IMR-90 (cell line): ENCODE measurements at regions not wholly inside any gene's neighbourhood (a gene's known extent, or its start where the extent isn't known, plus 50 kb on each side); places are given as distances from the start of the nearest gene placed in this dataset.

Experiments
- ATAC-seq: fragments of 200-7000 bp; cut with Tn5 transposase; 2 replicates; pipeline ENCODE4 v1.9.1; 2020; ENCODE audit warnings: low read depth, mild to moderate bottlenecking, moderate library complexity
- BruUV-seq: library from RNA; stranded (reverse); fragments of 400-500 nt; replicated peaks from 2 replicates; lab custom pipeline; 2021; lab: Mats Ljungman, UMichigan
- CTCF ChIA-PET: fragments of 300-600 bp; formaldehyde crosslinking; extraction: SDS; loops from one replicate; lab custom pipeline; 2021; ENCODE audit warnings: antibody characterized with exemption; lab: Yijun Ruan, JAX
- POLR2A ChIA-PET: fragments of 300-600 bp; sonication (Branson Sonifier 250); formaldehyde crosslinking; loops from one replicate; lab custom pipeline; 2022; ENCODE audit warnings: antibody characterized with exemption; ENCODE audit not compliant: unreplicated experiment; lab: Charles Lee
- DNase-seq: peaks from one replicate; pipeline ENCODE4 v3.0.0; 2013
- H2AFZ ChIP-seq: replicated peaks from 2 replicates; pipeline ENCODE3; 2013; ENCODE audit warnings: low read length, mild to moderate bottlenecking; ENCODE audit not compliant: poor library complexity
- H2AK5ac ChIP-seq: 2 replicates; pipeline ENCODE4 v1.6.1; 2013; ENCODE audit warnings: low read depth, low read length, inconsistent platforms
- H2AK9ac ChIP-seq: replicated peaks from 2 replicates; pipeline ENCODE3; 2013; ENCODE audit warnings: mild to moderate bottlenecking, low read depth, low read length, moderate library complexity; ENCODE audit not compliant: poor library complexity
- H2BK120ac ChIP-seq: 2 replicates; pipeline ENCODE4 v1.6.1; 2013; ENCODE audit warnings: low read depth, low read length, inconsistent platforms
- H2BK15ac ChIP-seq: 3 replicates; pipeline ENCODE4 v1.6.1; 2013; ENCODE audit warnings: low read depth, low read length, inconsistent platforms
- H2BK20ac ChIP-seq: 2 replicates; pipeline ENCODE4 v1.6.1; 2013; ENCODE audit warnings: low read depth, mild to moderate bottlenecking, inconsistent platforms, low read length, moderate library complexity
- H2BK5ac ChIP-seq: 2 replicates; pipeline ENCODE4 v1.6.1; 2013; ENCODE audit warnings: mild to moderate bottlenecking, low read depth, low read length, inconsistent platforms; ENCODE audit not compliant: poor library complexity, severe bottlenecking
- H3K14ac ChIP-seq: replicated peaks from 2 replicates; pipeline ENCODE4 v1.6.1; 2013; ENCODE audit warnings: low read depth, low read length, inconsistent platforms
- H3K18ac ChIP-seq: 2 replicates; pipeline ENCODE4 v1.6.1; 2013; ENCODE audit warnings: low read depth, low read length, control low read depth
- H3K23ac ChIP-seq: 2 replicates; pipeline ENCODE4 v1.6.1; 2013; ENCODE audit warnings: low read depth, low read length, inconsistent platforms
- H3K27ac ChIP-seq: 2 replicates; pipeline ENCODE4 v1.5.1; 2013; ENCODE audit warnings: mild to moderate bottlenecking, control low read depth, low read length; ENCODE audit not compliant: insufficient read depth
- H3K27me3 ChIP-seq: 2 replicates; pipeline ENCODE4 v1.6.1; 2013; ENCODE audit warnings: low read length; ENCODE audit not compliant: control insufficient read depth, insufficient read depth
- H3K36me3 ChIP-seq: 2 replicates; pipeline ENCODE4 v1.6.1; 2013; ENCODE audit warnings: low read length, mixed read lengths; ENCODE audit not compliant: control insufficient read depth, insufficient read depth
- H3K4ac ChIP-seq: 2 replicates; pipeline ENCODE4 v1.6.1; 2013; ENCODE audit warnings: low read depth, low read length, inconsistent platforms
- H3K4me1 ChIP-seq: 2 replicates; pipeline ENCODE4 v1.6.1; 2013; ENCODE audit warnings: low read length, mixed read lengths; ENCODE audit not compliant: control insufficient read depth, insufficient read depth
- H3K4me2 ChIP-seq: 2 replicates; pipeline ENCODE4 v1.6.1; 2013; ENCODE audit warnings: low read depth, mild to moderate bottlenecking, control low read depth, low read length, moderate library complexity
- H3K4me3 ChIP-seq: 2 replicates; pipeline ENCODE4 v1.5.1; 2013; ENCODE audit warnings: low read depth, mild to moderate bottlenecking, control low read depth, low read length, moderate library complexity; ENCODE audit not compliant: insufficient read depth
- H3K56ac ChIP-seq: 2 replicates; pipeline ENCODE4 v1.6.1; 2013; ENCODE audit warnings: low read length, inconsistent platforms; ENCODE audit not compliant: insufficient read depth; ENCODE audit errors: extremely low read depth
- H3K79me1 ChIP-seq, 2 experiments: 2 replicates each; pipeline ENCODE4 v1.6.1; 2013; ENCODE audit warnings: low read length in 2 of 2, inconsistent platforms in 1 of 2, low read depth in 1 of 2
- H3K9ac ChIP-seq: 2 replicates; pipeline ENCODE4 v1.6.1; 2013; ENCODE audit warnings: low read depth, low read length, control low read depth
- H3K9me1 ChIP-seq: 2 replicates; pipeline ENCODE4 v1.6.1; 2013; ENCODE audit warnings: low read length, inconsistent platforms; ENCODE audit not compliant: insufficient read depth
- H3K9me3 ChIP-seq: 2 replicates; pipeline ENCODE4 v1.6.1; 2013; ENCODE audit warnings: low read length; ENCODE audit not compliant: control insufficient read depth, insufficient read depth
- H4K20me1 ChIP-seq: 2 replicates; pipeline ENCODE4 v1.6.1; 2013; ENCODE audit warnings: low read length, inconsistent platforms; ENCODE audit not compliant: insufficient read depth
- H4K5ac ChIP-seq: 2 replicates; pipeline ENCODE4 v1.6.1; 2013; ENCODE audit warnings: mild to moderate bottlenecking, low read depth, low read length, control low read depth
- H4K8ac ChIP-seq, 2 experiments: 2 replicates each; pipeline ENCODE4 v1.6.1; 2013; ENCODE audit warnings: low read depth in 2 of 2, low read length in 2 of 2, control low read depth in 1 of 2, inconsistent platforms in 1 of 2
- H4K91ac ChIP-seq: 2 replicates; pipeline ENCODE4 v1.6.1; 2013; ENCODE audit warnings: low read depth, low read length, inconsistent platforms; ENCODE audit not compliant: insufficient read depth
- BHLHE40 ChIP-seq: fragments of 150-350 bp; IDR thresholded peaks from 2 replicates; pipeline ENCODE4 v1.6.1; 2016; ENCODE audit warnings: mild to moderate bottlenecking, low read depth, low read length
- CEBPB ChIP-seq: IDR thresholded peaks from 2 replicates; pipeline ENCODE4 v1.6.1; 2012; ENCODE audit warnings: low read depth, low read length, improper control_type of control experiment
- CHD1 ChIP-seq: IDR thresholded peaks from 2 replicates; pipeline ENCODE4 v1.6.1; 2012; ENCODE audit warnings: low read depth, low read length, improper control_type of control experiment
- MAZ ChIP-seq: IDR thresholded peaks from 2 replicates; pipeline ENCODE4 v1.6.1; 2012; ENCODE audit warnings: low read depth, mild to moderate bottlenecking, low read length, improper control_type of control experiment, moderate library complexity, borderline replicate concordance
- RFX5 ChIP-seq: IDR thresholded peaks from 2 replicates; pipeline ENCODE4 v1.8.0; 2012; ENCODE audit warnings: low read depth, mild to moderate bottlenecking, low read length, moderate library complexity
- SMC3 ChIP-seq: fragments of 150-350 bp; IDR thresholded peaks from 2 replicates; pipeline ENCODE4 v1.6.1; 2016; ENCODE audit warnings: low read depth, mild to moderate bottlenecking, antibody characterized with exemption, low read length, moderate library complexity
- USF2 ChIP-seq: fragments of 150-350 bp; IDR thresholded peaks from 2 replicates; pipeline ENCODE4 v1.6.1; 2017; ENCODE audit warnings: mild to moderate bottlenecking, antibody characterized with exemption, low read length, low read depth
- dilution Hi-C: fragments of 300-500 bp; cut with HindIII; formaldehyde crosslinking; loops from one replicate; pipeline ENCODE4 v1.14.3; 2018; ENCODE audit warnings: low sequenced_read_pairs; ENCODE audit not compliant: unreplicated experiment
- in situ Hi-C: fragments of 300-500 bp; cut with MboI; formaldehyde crosslinking; loops from 3 replicates; pipeline ENCODE4 v1.14.3; 2019; ENCODE audit warnings: low sequenced_read_pairs, inconsistent platforms, mixed read lengths
- intact Hi-C: fragments of 100-400 bp; cut with micrococcal nuclease; formaldehyde crosslinking; loops from 2 replicates; pipeline ENCODE4 v1.10.0; 2022
- TF ChIP-seq, protein P1 (sequence below): fragments of 150-350 bp; IDR thresholded peaks from 2 replicates; pipeline ENCODE4 v1.6.1; 2016; ENCODE audit warnings: low read depth, mild to moderate bottlenecking, low read length, moderate library complexity, borderline replicate concordance

DNA sequence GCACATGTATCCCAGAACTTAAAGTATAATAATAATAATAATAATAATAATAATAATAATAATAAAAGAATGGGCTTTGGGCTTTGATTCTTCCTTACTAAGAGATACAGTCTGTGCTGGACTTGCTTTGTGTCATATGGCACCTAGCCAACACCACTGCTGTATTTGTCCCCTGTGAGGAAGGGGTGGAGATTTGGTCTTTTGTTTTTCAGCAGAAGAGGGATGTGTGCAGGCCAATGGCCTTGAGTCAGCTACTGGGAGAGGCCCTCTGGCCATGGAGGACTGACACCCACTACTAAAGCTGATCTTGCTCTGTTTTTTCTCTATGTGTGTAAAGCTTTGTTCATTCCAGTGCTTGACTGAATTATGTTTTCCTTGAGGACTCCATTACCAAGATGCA is 573.0 kb upstream of the PCDH15 start:
- ChIA-PET CTCF (no interaction called here), POLR2A (no interaction called here)
- H3K27ac ChIP-seq: no peak overlapping the region
- no peak overlapping the region for H2BK15ac ChIP-seq
- no peak for ATAC-seq
- dilution Hi-C loops: no loop called here
- no peak overlapping the region for H4K5ac ChIP-seq
- in situ Hi-C loops: no loop called here
- H2BK5ac ChIP-seq: no peak overlapping the region
- no peaks in the 10 kb centered on the region for H3K27me3 ChIP-seq
- TF ChIP-seq USF2 (no peak), RFX5 (no peak), BHLHE40 (no peak), CHD1 (no peak), MAZ (no peak), SMC3 (no peak), CEBPB (no peak)
- TF ChIP-seq, protein P1, sequence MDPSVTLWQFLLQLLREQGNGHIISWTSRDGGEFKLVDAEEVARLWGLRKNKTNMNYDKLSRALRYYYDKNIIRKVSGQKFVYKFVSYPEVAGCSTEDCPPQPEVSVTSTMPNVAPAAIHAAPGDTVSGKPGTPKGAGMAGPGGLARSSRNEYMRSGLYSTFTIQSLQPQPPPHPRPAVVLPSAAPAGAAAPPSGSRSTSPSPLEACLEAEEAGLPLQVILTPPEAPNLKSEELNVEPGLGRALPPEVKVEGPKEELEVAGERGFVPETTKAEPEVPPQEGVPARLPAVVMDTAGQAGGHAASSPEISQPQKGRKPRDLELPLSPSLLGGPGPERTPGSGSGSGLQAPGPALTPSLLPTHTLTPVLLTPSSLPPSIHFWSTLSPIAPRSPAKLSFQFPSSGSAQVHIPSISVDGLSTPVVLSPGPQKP: no peak
- no peak overlapping the region for H3K4me2 ChIP-seq
- no peak overlapping the region for H2AK9ac ChIP-seq
- no peaks in the 10 kb centered on the region for H3K9me3 ChIP-seq
- no peak overlapping the region for H2BK20ac ChIP-seq
- no peak overlapping the region for H3K18ac ChIP-seq
- H3K9ac ChIP-seq: no peak overlapping the region
- H3K79me1 ChIP-seq: no peaks in the 10 kb centered on the region
- no peak overlapping the region for H4K91ac ChIP-seq
- H3K56ac ChIP-seq: no peak overlapping the region
- H2AK5ac ChIP-seq: no peak overlapping the region
- no peak overlapping the region for H4K8ac ChIP-seq
- no peak overlapping the region for H2BK120ac ChIP-seq
- H3K9me1 ChIP-seq: no peaks in the 10 kb centered on the region
- no peak overlapping the region for H3K14ac ChIP-seq
- no peak for DNase-seq
- no peaks in the 10 kb centered on the region for H3K36me3 ChIP-seq
- H3K4me3 ChIP-seq: no peak overlapping the region
- H2AFZ ChIP-seq: no peak overlapping the region
- H3K23ac ChIP-seq: no peak overlapping the region
- H3K4me1 ChIP-seq: no peaks in the 10 kb centered on the region
- H3K4ac ChIP-seq: no peak overlapping the region
- intact Hi-C loops: no loop called here
- no TSS peak for BruUV-seq
- H4K20me1 ChIP-seq: no peaks in the 10 kb centered on the region
